Colon (tissue), 2 donors: ENCODE measurements at regions not wholly inside any gene's neighbourhood (a gene's known extent, or its start where the extent isn't known, plus 50 kb on each side); places are given as distances from the start of the nearest gene placed in this dataset.

Experiments
- FAIRE-seq: peaks from 2 replicates; lab custom pipeline; 2012; peaks lifted over from hg19 to GRCh38; lab: Jason Lieb, UNC
- donor health status: control.
- donor health status: control.

DNA sequence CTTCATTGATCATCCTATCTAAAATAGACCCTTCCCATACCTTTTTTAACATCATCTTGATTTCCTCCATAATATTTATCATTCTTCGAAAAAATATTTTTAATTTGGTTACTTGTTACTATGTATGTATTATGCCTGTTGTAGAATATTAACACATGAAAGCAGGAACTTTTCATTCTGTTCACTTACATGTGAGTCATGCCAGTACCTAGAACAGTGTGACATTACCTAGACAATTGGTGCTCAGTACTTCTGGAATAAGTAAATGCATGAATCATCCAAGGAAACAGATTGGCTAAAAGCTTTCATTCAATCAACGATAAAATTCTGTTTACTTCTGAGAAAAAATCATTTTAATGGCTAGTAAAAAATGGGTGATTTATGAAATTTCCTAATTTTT, 76.4 kb downstream of the CXXC4 start:
- FAIRE-seq = peak; percentile 47

DNA sequence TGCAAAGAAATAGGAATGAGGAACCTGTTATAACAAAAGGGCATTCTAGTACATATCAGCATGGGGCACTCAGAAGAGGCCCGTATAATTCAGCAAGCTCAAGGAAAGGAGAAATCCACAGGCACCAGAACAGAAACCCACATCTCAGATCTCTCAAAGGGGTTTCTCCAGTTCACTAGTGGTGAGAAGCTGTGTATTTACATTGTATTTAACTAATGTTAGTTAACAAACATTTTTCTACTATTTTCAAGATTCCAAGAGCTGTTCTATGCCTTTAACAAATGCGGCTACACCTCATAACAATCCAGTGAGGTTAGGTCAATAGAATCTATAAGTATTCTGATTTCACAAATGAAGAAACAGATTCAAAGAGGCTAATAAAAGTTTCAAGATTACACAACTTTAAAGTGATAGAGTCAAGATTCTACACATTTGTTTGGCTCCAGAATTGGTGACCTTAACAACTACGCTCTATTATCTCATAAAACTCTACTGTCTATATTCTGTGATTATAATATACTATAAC, 77.3 kb downstream of the CXXC4 start:
- peak; percentile 69 for FAIRE-seq

DNA sequence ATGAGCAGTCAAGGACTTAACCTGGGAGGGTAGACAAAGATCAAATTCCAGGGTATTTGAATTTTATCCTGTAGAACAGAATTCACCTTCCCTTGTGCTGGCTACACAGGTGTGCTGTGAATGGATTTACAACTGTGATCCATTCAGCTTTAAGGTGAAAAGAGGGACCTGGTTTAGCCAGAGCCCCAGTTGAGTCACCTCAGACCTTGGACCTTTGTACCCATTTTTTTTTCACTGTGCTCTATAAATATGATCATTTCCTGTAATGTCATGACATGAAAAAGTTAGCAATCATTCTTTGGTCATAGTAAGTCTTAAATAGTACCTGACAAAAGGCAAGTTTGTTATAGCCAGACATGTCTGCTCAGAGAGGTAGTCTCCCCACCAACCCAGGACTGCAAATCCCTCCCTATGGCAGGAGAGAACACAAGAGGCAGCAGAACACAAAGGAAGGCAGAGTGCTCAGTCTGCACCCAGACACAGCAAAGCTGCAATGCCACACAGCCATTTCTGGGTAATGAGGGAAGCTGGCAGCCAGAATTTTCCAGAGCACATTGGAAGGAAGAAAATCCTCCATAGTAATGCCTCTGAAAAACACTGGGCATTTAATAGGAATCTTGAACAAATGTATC, 77.9 kb downstream of the CXXC4 start:
- FAIRE-seq = no peak

DNA sequence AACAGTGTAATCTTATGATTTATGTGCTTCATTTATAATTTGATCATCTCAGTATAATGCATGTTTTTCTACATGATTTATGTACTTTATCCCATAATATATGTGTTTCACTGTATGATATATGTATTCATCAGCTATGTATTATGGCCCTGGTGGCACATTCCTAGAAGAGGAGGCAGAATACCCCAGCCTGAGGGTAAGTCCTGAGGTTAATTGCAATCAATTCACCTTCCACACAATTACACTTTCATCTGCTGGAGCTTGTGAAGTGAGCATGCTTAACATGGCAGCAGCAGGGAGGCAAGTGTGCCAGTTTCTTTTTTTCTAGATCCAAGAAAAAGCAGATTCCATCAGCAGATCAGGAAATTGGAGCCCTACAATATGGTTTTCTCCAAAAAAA, 81.2 kb downstream of the CXXC4 start:
- FAIRE-seq = no peak

DNA sequence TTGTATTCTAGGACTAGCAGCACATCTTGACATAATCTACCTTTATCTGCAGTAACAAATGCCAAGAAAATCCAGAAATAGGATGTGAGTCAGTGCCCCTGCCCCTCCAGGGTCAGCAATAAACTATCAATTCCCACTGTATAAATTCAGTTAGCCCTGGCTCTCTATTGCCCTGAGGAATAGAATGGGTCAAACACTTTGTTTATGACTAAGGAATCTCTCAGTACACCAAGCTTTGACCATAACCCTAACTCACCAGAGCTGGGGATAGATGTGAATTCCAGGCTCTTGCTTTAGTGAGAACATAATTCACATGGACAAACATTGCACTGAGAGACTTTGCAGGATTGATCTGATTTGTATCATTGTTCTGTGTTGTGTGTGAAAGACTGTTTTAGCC, 82.3 kb downstream of the CXXC4 start:
- no peak for FAIRE-seq

- FAIRE-seq = no peak
Observed at GRCh38 chr4:104411502-104411901, 83.2 kb downstream of the CXXC4 start.

DNA sequence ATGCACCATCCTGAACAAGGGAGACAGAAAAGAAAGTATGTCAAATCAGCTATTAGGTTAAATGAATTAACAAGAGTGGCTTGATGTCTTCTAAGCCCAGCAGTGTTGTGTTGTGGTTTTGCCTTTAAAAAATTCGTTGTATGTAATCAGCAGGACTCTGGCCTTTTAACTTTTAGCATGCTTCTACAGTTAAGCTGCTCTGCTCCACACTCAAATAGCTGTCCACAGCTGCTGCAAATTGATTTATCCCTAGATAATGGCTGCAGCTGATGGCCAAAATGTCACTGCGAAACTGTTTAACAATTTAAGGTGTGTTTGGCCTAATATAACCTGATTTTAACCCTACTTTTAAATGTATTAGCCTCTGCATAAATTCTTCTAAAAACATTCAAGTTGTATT, 85.8 kb downstream of the CXXC4 start:
- no peak for FAIRE-seq

GRCh38 chr4:104404361-104404760, 90.3 kb downstream of the CXXC4 start:
- no peak for FAIRE-seq

- no peak for FAIRE-seq
Observed at GRCh38 chr4:104395168-104395614, 99.5 kb downstream of the CXXC4 start.

DNA sequence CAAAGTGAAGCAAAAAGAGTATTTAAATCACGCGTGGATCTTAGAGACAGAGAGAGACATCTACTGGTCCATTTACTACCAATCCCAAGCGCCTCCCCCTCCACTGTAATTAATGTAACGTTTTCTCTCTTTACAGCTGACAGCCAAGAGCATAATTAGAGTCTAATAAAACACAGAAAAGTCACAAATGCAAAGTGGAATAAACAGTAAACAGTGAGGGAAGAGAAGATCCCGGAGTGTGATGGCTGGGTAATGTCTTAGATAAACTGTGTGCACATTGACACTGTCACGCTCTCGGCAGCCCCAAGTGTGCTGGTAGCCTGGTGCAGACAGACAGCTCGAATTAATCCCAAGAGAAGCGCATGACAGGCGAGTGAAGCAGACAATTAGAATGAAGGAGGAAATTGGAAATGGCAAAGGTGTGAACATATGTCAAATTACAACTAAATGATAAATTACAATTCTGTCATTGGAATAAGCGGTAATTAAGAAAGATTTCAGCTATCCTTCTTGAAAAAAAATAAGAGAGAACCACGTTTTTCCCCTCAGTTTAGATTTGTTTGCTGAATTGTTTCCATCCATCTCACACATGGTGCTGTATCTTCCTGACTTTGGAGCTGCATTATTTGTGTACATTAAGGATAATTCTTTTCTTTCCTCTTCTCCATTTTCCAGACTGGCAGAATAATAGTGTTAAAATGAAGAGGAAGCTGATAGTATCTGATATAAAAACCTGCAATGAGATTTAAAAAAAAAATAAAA, 100.1 kb downstream of the CXXC4 start:
- no peak for FAIRE-seq

DNA sequence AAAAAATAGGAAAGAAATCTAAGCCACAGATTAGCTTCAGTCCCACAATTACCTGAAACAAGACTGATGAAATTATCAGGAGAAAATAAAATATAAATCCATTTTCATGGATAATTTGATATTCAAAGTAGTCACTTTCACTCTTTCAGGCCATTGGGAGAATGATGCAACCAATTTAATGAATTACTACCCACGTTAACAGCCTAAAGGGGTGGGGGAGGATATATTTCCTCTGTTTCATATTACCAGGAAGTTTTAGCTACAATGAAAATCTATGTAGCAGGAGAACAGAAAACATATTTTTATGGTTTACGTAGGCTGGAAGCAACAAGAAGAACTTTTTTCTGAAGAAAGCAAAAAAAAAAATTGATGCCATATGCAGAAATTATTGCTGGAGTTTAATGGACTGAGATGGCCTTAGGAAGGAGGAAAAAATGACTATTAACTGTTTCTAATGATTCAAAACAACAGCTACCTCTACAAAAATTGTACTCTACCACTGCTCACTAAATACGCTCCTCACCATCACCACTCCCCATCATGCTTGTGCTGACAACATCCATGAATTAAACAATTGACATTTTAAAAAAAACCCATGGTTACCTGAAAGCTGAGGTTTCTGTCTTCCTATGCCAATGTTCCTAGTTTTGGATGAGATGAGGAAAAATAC, 100.9 kb downstream of the CXXC4 start:
- no peak for FAIRE-seq

DNA sequence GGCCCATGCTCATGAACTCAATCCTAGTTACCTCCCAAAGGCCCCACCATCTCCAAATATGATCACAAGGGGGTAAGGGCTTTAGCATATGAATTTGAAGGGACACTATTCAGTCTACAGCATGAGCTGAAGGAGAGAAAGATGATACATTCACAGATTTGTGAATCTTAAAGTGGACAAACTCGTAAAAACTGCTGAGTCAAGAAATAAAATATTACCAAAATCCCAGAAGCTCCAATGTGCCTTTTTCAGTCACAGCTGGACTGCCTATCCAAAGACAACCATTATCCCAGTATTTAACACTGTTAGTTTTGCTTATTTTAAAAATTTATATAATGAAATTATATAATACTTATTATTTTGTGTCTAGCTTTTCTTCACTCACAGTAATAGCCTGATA, 109.0 kb downstream of the CXXC4 start:
- FAIRE-seq = no peak

- FAIRE-seq = no peak
Observed at GRCh38 chr4:104382961-104383360, 111.7 kb downstream of the CXXC4 start.

GRCh38 chr4:104381729-104382128, 113.0 kb downstream of the CXXC4 start:
- no peak for FAIRE-seq

GRCh38 chr4:104365618-104366017, 129.1 kb downstream of the CXXC4 start:
- FAIRE-seq = no peak

DNA sequence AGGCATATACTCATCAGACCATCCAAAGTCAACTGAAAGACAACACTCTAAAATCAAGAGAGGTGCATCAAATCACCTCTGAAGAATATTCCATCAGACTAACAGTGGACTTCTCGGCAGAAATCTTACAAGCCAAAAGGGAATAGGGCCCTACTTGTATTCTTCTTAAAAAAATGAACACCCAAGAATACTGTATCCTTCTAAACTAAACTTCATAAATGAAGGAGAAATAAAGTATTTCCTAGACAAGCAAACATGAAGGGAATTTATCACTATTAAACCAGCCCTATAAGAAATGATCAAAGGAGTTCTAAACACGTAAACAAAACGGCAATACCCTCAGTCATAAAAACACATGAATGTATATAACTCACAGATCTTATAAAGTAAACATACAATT, 141.2 kb downstream of the CXXC4 start:
- FAIRE-seq = no peak

DNA sequence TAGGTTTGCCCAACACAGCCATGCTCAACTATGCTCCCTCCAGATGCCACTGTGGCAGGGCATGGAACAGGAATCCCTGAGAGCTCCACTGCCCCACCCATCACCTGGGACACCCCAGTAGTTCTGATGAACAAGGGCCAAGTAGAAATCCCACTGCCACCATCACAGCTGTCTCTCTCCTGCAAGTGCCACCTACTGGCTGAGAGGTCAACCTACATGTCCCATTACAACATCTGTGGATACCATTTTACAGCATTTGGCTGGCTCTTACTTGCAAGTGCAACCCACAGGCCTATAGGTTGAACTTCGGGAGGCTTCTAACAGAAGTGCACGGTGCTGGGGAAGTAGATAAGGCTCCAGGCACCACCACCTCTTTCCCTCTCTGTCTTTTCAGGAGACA, 142.5 kb downstream of the CXXC4 start:
- no peak for FAIRE-seq

DNA sequence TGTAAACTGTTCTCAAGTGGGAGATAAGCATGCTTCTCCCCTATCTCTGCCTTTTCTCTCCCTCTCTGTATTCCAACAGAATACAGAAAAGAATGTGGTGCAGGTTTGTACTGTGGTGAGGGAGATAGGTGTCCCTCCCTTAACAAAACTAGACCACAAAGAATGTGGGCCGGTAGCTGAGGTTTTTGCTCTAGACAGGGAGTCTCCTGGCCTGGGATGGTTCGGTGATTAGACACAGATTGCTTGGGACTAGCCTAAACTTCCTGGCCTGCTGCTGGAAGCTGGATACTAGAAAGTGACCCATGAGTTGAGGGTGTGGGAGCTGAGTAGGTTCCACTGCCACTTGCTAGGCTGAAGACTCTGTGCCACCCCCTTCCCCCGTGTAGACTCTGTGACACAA, 143.0 kb downstream of the CXXC4 start:
- no peak for FAIRE-seq

- no peak for FAIRE-seq
Observed at GRCh38 chr4:104345598-104346242, 149.0 kb downstream of the CXXC4 start.

DNA sequence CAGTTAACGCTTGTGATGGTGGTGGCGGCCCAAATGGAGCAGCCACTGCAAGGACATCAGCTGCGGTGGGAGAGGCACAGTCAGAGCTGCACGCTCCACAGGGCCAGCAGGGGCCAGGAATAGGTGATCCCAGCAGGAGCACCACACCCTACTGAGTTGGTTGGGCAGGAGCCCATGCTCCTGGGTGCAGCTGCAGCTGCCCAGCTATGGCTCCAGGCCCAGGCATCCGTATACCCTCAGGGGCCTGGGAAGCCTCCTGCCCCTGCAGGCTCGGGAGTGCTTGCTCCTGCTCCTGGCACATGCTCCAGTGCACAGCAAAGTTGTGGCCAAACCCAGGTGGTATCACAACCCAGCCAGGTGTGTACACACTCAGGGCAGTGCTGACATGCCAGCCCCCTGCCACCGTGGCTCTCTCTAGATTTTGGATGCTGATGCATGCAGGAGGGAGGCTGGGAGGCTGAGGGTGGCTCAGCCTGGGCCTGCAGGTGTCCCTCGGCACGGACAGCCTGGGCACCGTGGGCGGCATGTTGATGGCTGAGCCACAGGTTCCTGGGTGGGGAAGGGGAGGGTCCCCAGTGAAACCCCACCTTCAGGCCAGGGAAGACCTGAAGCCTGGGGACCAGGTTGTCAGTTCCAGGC, 150.2 kb downstream of the CXXC4 start:
- FAIRE-seq = no peak

DNA sequence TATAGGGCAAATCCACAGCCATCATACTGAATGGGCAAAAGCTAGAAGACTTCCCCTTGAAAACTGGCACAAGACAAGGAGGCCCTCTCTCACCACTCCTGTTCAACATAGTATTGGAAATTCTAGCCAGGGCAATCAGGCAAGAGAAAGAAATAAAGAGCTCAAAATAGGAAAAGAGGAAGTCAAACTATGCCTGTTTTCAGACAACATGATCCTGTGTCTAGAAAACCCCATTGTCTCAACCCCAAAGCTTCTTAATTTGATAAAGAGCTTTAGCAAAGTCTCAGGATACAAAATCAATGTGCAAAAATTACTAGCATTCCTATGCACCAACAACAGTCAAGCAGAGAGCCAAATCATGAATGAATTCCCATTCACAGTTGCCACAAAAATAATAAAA, 160.3 kb downstream of the CXXC4 start:
- FAIRE-seq = no peak
